ENCODE measurements at regions not wholly inside any gene's neighbourhood (a gene's known extent, or its start where the extent isn't known, plus 50 kb on each side); places are given as distances from the start of the nearest gene placed in this dataset.

DNA sequence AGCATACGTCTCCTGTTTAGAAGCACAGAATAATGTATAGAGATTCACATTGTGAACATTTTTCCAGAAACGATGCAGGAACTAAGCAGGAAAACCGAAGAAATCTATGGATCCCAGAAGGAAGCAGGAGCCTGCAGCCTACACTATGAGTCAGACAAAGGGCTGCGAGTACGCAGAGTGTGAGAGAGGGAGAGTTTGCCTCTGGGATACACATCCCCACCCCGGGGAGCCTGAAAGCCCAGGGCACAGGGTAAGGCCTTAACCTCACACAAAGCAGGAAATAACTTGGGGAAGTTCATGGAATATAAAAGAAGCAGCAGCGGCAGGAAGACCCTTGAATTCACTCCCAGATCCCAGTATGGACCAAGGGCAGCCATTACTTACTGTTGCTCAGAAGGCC, 842.1 kb upstream of the MANEA start:
- Histone ChIP-seq H3K9ac (replicated peaks; ENCODE audit: extremely low read depth, insufficient read depth, low read length) (no peak overlapping the region), H3K9me1 (replicated peaks; ENCODE audit: control insufficient read depth, extremely low read depth, insufficient read depth, low read length) (peaks cover under 1% of the 10 kb centered on the region), H2AFZ (ENCODE audit: low read depth, low read length) (no peak overlapping the region), H3K9me3 (replicated peaks; ENCODE audit: control insufficient read depth, insufficient read depth, low read length) (no peaks in the 10 kb centered on the region), H3K4me2 (ENCODE audit: insufficient read depth, low read length) (no peak overlapping the region), H3K27ac (ENCODE audit: insufficient read depth, low read depth, low read length) (no peak overlapping the region), H3K79me2 (ENCODE audit: control insufficient read depth, insufficient read depth, low read length) (no peaks in the 10 kb centered on the region), H3K36me3 (ENCODE audit: control insufficient read depth in 2 of 2, extremely low read depth in 1 of 2, insufficient read depth in 2 of 2, low read length in 2 of 2) (no peaks in the 10 kb centered on the region), H3K4me3 (replicated peaks in 1 of 3; ENCODE audit: insufficient read depth in 1 of 3, low read depth in 1 of 3, low read length in 3 of 3) (no peak overlapping the region), H3K4me1 (ENCODE audit: control insufficient read depth, extremely low read depth, insufficient read depth, low read length) (no peaks in the 10 kb centered on the region), H4K20me1 (replicated peaks; ENCODE audit: control insufficient read depth, extremely low read depth, insufficient read depth, low read length) (no peaks in the 10 kb centered on the region), H3K27me3 (ENCODE audit: control insufficient read depth in 2 of 2, insufficient read depth in 2 of 2, low read length in 2 of 2) (no peaks in the 10 kb centered on the region)
- TF ChIP-seq, protein P1, sequence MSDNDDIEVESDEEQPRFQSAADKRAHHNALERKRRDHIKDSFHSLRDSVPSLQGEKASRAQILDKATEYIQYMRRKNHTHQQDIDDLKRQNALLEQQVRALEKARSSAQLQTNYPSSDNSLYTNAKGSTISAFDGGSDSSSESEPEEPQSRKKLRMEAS (IDR thresholded peaks at IDR 0.05; ENCODE audit: insufficient read depth, insufficient read length): no peak
- TF ChIP-seq FOS (IDR thresholded peaks at IDR 0.05; ENCODE audit: borderline replicate concordance, insufficient read depth, low read length) (no peak), EZH2 (IDR thresholded peaks at IDR 0.05; ENCODE audit: borderline replicate concordance, low read depth, low read length, severe bottlenecking) (no peak), POLR2A (IDR thresholded peaks at IDR 0.05; ENCODE audit: low read depth, low read length) (no peak), GATA2 (IDR thresholded peaks at IDR 0.05; ENCODE audit: insufficient read depth, insufficient read length, low read depth, low read length) (no peak), JUN (IDR thresholded peaks at IDR 0.05; ENCODE audit: borderline replicate concordance, insufficient read depth, insufficient read length, low read depth) (no peak), MYC (IDR thresholded peaks at IDR 0.05; ENCODE audit: low read depth, low read length) (no peak), POLR2AphosphoS5 (IDR thresholded peaks at IDR 0.05; ENCODE audit: insufficient read depth, low read depth, low read length) (no peak)
- TF ChIP-seq, protein P2, sequence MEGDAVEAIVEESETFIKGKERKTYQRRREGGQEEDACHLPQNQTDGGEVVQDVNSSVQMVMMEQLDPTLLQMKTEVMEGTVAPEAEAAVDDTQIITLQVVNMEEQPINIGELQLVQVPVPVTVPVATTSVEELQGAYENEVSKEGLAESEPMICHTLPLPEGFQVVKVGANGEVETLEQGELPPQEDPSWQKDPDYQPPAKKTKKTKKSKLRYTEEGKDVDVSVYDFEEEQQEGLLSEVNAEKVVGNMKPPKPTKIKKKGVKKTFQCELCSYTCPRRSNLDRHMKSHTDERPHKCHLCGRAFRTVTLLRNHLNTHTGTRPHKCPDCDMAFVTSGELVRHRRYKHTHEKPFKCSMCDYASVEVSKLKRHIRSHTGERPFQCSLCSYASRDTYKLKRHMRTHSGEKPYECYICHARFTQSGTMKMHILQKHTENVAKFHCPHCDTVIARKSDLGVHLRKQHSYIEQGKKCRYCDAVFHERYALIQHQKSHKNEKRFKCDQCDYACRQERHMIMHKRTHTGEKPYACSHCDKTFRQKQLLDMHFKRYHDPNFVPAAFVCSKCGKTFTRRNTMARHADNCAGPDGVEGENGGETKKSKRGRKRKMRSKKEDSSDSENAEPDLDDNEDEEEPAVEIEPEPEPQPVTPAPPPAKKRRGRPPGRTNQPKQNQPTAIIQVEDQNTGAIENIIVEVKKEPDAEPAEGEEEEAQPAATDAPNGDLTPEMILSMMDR (IDR thresholded peaks at IDR 0.05; ENCODE audit: extremely low read depth in 1 of 2, insufficient read depth in 1 of 2, low read depth in 1 of 2, low read length in 2 of 2): no peak
- ChIA-PET CTCF (no interaction called here), POLR2A (no interaction called here)
- intact Hi-C loops (cut with micrococcal nuclease) (no loop called here), dilution Hi-C loops (cut with MboI; ENCODE audit: extremely low pct_ligation_motif_present, low sequenced_read_pairs) (no loop called here)
- FAIRE-seq (no peak), DNase-seq (ENCODE audit: low read depth, low spot score) (no peak)
- BruUV-seq (replicated peaks): no TSS peak
